Right lobe of liver (tissue), 6 donors: ENCODE measurements at regions not wholly inside any gene's neighbourhood (a gene's known extent, or its start where the extent isn't known, plus 50 kb on each side); places are given as distances from the start of the nearest gene placed in this dataset.
"Not testable (repeated sequence)": the region's sequence is repeated elsewhere in the genome, so short reads cannot be mapped to it uniquely, and the experiment has no call there.

Source experiments
- ATAC-seq, 4 donors: fragments of 200-7000 bp; cut with Tn5 transposase; one replicate each; pipeline ENCODE4 v1.9.1; 2020; ENCODE audit warnings: mild to moderate bottlenecking in 4 of 4, moderate library complexity in 4 of 4
- DNase-seq, 3 donors: peaks; one replicate each; pipeline ENCODE4 v3.0.0-alpha.2; 2020
- H3K27ac ChIP-seq, 3 donors: fragments of 200-600 bp; one replicate each; pipeline ENCODE4 v1.8.0; 2022
- H3K27me3 ChIP-seq, 2 donors: fragments of 200-600 bp; one replicate each; pipeline ENCODE4 v1.8.0; 2022
- H3K36me3 ChIP-seq, 4 donors: fragments of 200-600 bp; sonication (generic) in 1 of 4; one replicate each; pipeline versions ENCODE4 v1.5.1 to v1.8.0; 2017 to 2022; ENCODE audit warnings: control low read depth in 1 of 4
- H3K4me1 ChIP-seq, 4 donors: fragments of 200-600 bp; sonication (generic) in 1 of 4; one replicate each; pipeline versions ENCODE4 v1.5.1 to v1.8.0; 2017 to 2022; ENCODE audit warnings: control low read depth in 1 of 4
- H3K4me3 ChIP-seq, 3 donors: fragments of 200-600 bp; one replicate each; pipeline ENCODE4 v1.8.0; 2022
- H3K9me3 ChIP-seq, 4 donors: fragments of 200-600 bp; sonication (generic) in 1 of 4; one replicate each; pipeline versions ENCODE4 v1.5.1 to v1.8.0; 2017 to 2022; ENCODE audit warnings: control low read depth in 1 of 4
- POLR2A ChIP-seq: fragments of 450-650 bp; IDR thresholded peaks from one replicate; pipeline ENCODE4 v1.6.1; 2017; ENCODE audit warnings: antibody characterized with exemption, mild to moderate bottlenecking
- WGBS: methylation state at CpG from one replicate; pipeline ENCODE4 v1.1.6; 2018; ENCODE audit warnings: low coverage, low lambda C conversion rate; ENCODE audit not compliant: insufficient coverage; ENCODE audit errors: missing lambda C conversion rate; 5-methylcytosine and 5-hydroxymethylcytosine counted together
- intact Hi-C, 2 donors: fragments of 100-400 bp; cut with DNase I; formaldehyde crosslinking; loops; one replicate each; pipeline versions ENCODE4 v1.11.2 to v1.14.1; 2022
- TF ChIP-seq, protein P1 (sequence below), 4 donors: fragments of 200-600 bp in 3 of 4; fragments of 450-650 bp in 1 of 4; IDR thresholded peaks; one replicate each; pipeline versions ENCODE4 v1.5.1 to v1.8.0; 2016 to 2022; ENCODE audit warnings: antibody characterized with exemption in 4 of 4, mild to moderate bottlenecking in 2 of 4
- donor health status: DM: no; HTN: yes; CAD: no.
- donor health status: DM: no; HTN: no; CAD: no.
- donor health status: DM: no; HTN: no; CAD: no.
- donor health status: DM: no; HTN: yes; CAD: no.
- donor health status: DM: no; HTN: yes; CAD: no.

DNA sequence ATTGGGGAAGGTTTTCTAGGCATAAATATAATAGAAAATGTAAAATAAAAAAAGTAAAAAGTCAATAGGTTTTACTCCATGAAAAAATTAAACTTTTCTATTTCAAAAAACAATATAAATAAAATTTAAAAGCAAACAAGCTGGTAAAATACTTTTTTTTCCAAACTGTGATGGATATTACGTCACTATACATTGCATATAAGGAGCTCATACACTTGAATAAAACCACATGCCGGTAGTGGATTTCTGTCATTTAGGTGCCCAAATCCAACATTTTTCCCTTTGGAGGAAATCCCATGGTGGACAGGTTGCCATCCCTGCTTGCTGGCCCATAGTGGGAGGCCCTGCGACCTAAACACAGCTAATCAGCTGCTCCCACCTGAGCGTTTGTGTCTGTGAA is 289.4 kb upstream of the HNRNPA3 start:
- intact Hi-C loops, result no loop called here
- Histone ChIP-seq H3K27me3 (no peaks in the 10 kb centered on the region), H3K36me3 (no peaks in the 10 kb centered on the region), H3K4me3 (no peak overlapping the region), H3K4me1 (no peaks in the 10 kb centered on the region), H3K27ac (no peak overlapping the region), H3K9me3 (no peaks in the 10 kb centered on the region)
- no peak for ATAC-seq
- WGBS, result 76% methylated on average over 4 of the region's 4 CpGs
- TF ChIP-seq, protein P1, sequence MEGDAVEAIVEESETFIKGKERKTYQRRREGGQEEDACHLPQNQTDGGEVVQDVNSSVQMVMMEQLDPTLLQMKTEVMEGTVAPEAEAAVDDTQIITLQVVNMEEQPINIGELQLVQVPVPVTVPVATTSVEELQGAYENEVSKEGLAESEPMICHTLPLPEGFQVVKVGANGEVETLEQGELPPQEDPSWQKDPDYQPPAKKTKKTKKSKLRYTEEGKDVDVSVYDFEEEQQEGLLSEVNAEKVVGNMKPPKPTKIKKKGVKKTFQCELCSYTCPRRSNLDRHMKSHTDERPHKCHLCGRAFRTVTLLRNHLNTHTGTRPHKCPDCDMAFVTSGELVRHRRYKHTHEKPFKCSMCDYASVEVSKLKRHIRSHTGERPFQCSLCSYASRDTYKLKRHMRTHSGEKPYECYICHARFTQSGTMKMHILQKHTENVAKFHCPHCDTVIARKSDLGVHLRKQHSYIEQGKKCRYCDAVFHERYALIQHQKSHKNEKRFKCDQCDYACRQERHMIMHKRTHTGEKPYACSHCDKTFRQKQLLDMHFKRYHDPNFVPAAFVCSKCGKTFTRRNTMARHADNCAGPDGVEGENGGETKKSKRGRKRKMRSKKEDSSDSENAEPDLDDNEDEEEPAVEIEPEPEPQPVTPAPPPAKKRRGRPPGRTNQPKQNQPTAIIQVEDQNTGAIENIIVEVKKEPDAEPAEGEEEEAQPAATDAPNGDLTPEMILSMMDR (IDR thresholded peaks at IDR 0.05), result no peak
- TF ChIP-seq POLR2A, result no peak
- DNase-seq, result no peak

DNA sequence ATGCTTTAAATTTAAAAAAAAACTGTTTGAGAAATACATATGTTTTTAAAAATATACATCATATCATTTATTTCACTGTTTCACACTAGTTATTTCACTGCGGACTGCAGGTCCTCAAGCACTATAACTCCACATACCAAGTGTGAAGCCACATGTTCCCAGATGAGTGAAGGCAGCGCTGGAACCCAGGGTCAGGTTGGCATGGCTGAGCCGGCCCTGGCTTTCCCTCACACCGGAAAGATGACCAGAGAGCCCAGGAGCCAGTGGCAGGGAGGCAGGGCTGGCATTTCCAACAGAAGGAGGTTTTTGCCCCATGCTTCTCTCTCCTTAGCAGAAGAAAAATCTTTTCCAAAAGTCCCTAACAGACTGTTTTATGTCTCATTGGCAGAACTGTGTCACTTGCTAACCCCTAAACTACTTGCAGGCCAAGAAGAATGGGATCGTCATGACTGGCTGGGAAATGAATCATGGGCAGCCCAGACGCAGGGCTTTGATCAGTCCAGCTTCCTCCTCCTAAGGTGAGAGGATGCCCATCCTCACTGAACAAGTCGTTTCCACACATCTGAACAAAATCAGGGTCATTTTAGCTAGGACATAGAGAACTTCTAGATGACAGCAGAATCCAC is 287.6 kb upstream of the HNRNPA3 start:
- Histone ChIP-seq H3K9me3 (no peaks in the 10 kb centered on the region), H3K4me3 (no peak overlapping the region), H3K36me3 (no peaks in the 10 kb centered on the region), H3K27me3 (no peaks in the 10 kb centered on the region), H3K27ac (no peak overlapping the region), H3K4me1 (no peaks in the 10 kb centered on the region)
- intact Hi-C loops, result no loop called here
- 60% methylated on average over 7 of the region's 7 CpGs for WGBS
- DNase-seq, result no peak
- ATAC-seq, result no peak
- TF ChIP-seq, protein P1 (IDR thresholded peaks at IDR 0.05), result no peak
- TF ChIP-seq POLR2A, result no peak

DNA sequence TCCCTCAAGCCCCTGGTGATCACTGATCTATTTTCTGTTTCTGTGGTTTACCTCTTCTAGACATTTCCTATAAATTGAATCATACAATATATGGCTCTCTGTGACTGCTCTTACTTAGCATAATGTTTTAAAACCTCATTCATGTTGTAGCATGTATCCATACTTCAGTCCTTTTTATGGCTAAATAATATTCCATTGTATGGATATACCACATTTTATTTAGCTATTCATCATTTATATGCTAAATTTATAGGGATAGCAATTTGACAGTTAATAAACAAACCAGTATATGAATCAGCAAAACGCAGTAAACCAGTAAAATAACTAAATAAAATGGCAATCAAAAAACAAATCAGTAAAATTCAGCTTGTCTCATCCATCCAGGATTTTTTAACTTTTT is 286.1 kb upstream of the HNRNPA3 start:
- intact Hi-C loops, result no loop called here
- Histone ChIP-seq H3K27ac (no peak overlapping the region), H3K36me3 (no peaks in the 10 kb centered on the region), H3K9me3 (no peaks in the 10 kb centered on the region), H3K4me1 (no peaks in the 10 kb centered on the region), H3K4me3 (no peak overlapping the region), H3K27me3 (no peaks in the 10 kb centered on the region)
- 0% methylated on average over 1 of the region's 1 CpG for WGBS
- TF ChIP-seq, protein P1 (IDR thresholded peaks at IDR 0.05), result no peak
- no peak for TF ChIP-seq POLR2A
- ATAC-seq, result no peak
- no peak for DNase-seq

DNA sequence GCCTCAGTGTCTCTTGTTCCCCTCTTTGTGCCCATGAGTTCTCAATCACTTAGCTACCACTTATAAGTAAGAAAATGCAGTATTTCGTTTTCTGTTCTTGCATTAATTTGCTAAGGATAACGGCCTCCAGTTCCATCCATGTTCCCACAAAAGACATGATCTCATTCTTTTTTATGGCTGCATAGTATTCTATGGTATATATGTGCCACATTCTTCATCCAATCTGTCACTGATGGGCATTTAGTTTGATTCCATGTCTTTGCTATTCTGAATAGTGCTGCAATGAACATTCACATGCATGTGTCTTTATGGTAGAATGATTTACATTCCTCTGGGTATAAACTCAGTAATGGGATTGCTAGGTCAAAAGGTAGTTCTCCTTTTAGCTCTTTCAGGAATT is 283.2 kb upstream of the HNRNPA3 start:
- H3K36me3 ChIP-seq, H3K4me1 ChIP-seq, ATAC-seq, H3K27ac ChIP-seq, H3K4me3 ChIP-seq, H3K27me3 ChIP-seq, H3K9me3 ChIP-seq, DNase-seq, intact Hi-C loops: not testable (repeated sequence)
- WGBS, result 33% methylated on average over 2 of the region's 2 CpGs

DNA sequence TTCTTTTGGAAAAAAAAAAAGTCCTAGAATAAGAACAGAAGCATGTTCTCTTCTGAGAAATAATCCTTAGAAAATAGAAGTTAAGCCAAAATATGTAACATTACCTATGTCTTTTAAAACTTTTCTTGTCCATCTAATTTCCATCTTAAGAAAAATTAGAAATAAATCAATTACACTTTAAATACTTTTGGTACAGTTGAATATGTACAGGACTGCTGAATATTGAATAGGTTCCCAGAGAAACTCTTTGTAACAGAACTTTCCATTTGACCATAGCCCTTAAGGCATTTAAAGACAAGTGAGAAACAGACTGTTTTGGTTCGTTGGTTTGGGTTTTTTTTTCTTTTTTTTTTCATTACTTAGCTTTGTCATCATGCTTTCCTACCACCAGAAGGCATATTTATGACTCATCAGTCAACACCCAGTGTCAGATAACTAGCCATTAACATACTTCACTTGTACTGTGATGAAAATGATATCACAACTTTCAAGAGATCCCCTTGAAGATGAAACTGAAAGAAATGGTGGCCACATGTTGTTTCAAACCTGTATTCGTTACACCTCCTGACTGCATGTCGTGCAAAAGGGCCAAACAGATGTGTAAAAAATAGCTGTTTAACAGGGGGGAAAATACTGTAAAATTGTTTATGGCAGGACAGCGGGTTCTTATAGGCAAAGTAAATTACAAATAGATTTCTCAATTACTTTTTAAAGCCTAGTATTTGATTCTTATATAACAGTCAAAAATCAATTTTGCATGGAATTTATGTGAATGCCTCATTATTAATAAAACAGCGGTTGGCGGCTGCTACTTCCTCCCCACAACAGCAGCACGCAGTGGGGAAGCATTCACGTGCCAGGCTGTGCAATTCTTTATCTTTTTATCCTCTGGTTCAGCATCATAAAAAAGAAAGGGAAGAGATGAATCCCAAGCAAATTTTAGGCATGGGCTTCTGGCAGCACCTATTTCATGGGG is 280.7 kb upstream of the HNRNPA3 start:
- DNase-seq, result no peak
- no peak for ATAC-seq
- no peak overlapping the region for H3K27ac ChIP-seq
- H3K4me3 ChIP-seq, result no peak overlapping the region
- WGBS, result 45% methylated on average over 8 of the region's 8 CpGs
- intact Hi-C loops, result no loop called here
- H3K36me3 ChIP-seq, result no peaks in the 10 kb centered on the region
- H3K4me1 ChIP-seq, result no peaks in the 10 kb centered on the region
- H3K9me3 ChIP-seq, result no peaks in the 10 kb centered on the region
- H3K27me3 ChIP-seq, result no peaks in the 10 kb centered on the region
- TF ChIP-seq POLR2A, result no peak
- TF ChIP-seq, protein P1 (IDR thresholded peaks at IDR 0.05), result no peak
